GM18519 (cell line): ENCODE measurements at regions not wholly inside any gene's neighbourhood (a gene's known extent, or its start where the extent isn't known, plus 50 kb on each side); places are given as distances from the start of the nearest gene placed in this dataset.

Experiments used
- ATAC-seq: cut with Tn5 transposase; IDR thresholded peaks from one replicate; pipeline ENCODE4 v1.9.1; 2021; ENCODE audit warnings: mild to moderate bottlenecking, moderate library complexity; ENCODE audit not compliant: unreplicated experiment, low FRiP score

DNA sequence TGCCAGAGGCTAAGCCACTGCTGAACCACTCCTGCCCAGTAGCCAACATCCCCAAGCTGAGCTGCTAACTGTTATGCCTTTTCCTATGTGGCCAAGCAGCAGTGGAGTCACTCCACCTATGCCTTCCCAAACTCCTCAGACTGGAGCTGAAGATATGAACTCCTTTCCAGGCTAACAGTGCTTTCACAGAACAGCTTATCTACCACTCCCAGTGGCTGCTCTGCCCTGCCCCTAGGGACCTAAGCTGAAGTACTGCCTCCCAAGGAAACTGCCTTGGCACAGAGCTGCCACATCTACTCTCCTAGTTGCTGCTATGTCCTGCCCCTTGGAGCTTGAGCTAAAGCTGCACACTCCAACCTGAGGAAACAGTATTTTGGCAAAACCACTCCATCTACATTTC lies 275.9 kb downstream of the RBM43 start:
- no peak for ATAC-seq

DNA sequence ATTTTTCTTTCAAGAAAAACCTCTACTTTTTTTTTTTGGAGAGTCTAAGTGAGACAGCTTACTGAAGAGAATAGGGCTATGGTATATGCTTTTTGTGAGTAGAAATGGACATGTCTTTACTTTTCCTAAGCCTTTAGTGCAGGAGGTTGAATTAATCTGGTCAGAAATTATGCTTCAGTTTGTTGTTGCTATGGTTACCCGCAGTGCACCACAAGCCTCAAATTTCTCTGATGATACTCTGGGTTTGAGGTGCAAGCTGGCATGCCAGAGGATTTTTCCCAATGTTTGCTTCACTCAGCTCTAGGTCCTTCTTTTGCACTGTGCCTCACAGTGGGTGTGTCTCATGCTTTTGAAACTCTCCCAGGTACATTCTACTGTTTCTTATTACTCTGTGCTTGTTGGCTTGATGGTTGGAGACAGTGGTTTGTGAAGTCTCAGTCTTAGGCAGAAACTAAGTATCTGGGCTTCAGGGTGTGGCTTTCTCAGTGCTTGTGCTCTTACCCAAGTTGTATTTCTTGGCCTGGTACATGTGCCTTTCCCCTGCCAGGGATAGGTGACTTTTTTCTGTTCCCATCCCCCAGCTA lies 278.3 kb downstream of the RBM43 start:
- ATAC-seq = no peak

DNA sequence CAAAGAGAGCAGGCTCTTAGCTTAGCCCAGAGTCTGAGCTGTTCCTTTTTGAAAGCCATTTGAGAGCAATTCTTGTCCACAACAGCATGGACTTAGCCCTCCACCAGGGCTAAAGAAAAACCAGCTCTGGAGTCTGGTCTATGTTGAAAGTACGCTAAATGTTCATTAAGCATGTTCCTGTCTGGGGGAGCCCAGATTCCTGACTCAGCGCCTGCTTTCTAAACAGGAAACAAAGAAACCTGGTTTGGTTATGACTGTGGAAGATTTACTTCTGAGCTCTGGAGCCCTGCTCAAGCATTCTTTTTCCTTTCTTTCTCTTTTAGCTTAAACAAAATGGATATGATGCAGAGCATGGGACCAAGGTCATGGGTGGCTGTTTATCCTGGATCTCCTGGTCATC lies 279.8 kb downstream of the RBM43 start:
- ATAC-seq = no peak

DNA sequence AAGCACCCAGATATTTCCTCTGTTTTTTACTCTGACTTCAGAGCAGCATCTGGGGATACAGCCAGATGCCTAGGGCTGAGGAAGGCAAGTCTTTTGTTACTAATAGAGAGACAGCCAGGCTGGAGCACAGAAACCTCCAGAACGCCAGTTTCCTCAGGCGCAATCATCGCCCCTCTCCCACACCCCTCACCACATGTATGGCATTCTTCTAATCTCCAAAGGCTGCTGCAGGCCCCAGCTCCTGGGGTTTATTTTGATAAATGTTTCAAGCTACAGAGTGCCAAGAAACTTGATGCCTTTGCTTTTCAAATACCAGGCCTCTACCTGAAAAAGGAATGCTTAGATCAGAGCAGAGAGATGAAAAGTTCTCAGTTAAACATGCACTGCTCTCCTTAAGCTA lies 283.6 kb downstream of the RBM43 start:
- ATAC-seq = no peak

DNA sequence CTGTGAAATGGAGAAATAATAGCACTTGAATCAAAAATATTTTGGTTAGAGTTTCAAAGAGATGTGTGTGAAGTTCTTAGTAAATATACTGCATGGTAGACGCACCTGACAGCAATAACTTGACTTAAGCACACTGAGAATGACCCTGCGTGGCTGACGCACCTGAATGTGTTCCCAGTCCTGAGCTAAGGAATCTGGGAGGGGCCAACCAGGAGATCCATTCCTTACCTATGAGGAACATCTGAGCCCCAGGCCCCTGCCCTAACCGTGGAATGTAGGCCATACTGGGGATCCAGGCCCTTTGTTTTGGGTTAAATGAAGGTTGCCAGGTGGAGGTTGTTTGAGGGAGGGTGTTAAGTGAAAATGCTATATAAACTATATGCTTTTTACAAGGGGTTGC lies 284.4 kb downstream of the RBM43 start:
- ATAC-seq = no peak

DNA sequence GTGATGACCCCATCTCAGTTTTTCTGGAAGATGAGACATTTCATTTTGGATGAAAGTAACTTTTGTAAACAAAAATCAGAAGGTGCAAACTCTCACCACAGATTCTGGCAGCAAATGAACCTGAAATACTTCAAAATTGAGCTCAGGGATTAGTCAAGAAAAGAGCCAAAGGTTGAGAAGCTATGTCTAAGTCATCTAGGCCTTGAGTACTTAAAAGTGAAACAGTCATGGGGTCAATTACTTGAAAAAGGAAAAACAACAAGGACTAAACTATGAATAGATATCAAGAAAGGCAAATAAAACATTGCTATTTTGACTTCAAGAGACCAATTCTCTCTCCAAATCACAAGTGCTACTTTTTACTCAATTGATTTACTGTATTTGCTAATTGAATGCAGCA lies 285.1 kb downstream of the RBM43 start:
- ATAC-seq = no peak

DNA sequence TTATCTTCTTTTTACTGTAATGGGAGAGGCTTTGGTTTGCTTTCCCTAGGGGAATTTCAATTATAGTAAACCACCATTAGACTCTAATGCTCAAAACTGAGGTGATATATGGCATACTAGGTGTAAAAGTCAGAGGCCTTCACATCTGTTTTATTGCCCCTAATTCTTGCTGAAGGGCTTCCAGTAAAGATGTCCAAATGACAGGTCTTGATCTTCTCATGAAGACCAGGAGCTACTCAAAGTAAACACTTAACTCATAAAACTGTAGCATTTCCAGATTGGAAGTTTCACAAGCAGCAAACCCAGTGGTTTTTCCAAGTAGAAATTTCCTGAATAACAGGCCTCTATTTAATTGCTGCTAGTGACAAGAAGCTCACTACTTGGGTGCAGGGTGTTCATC lies 286.8 kb downstream of the RBM43 start:
- ATAC-seq = no peak

DNA sequence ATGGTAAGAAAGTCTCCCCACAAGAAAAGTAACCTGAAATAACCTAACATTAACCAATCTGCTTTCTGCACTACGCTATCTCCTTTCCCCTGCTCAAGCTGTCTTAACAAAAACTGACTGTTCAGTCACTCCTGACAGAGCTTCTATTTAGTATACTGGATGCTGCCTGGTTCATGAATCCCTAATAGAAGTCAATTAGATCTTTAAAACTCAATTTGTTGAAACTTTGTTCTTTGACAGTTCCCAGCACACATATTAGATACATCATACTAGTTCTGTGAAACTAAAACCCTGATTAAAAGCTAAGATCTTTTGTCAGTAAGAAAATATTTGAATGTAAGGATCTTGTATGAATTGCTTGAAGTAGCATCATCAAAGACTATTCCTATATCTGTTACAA lies 287.4 kb downstream of the RBM43 start:
- no peak for ATAC-seq

DNA sequence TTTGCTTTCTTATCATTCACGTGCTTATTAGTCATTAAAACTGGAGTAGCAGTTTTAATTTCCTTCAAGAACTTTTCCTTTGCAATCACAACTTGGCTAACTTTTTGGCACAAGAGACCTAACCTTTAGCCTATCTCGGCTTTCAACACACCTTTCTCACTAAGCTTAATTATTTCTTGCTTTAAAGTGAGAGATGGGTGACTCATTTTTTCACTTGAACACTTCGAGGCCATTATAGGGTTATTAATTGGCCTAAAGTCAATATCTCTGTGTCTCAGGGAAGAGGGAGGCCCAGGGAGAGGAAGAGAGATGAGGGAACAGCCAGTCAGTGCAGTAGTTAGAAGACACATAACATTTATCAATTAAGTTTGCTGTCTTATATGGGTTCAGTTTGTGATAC lies 289.8 kb downstream of the RBM43 start:
- ATAC-seq = no peak

DNA sequence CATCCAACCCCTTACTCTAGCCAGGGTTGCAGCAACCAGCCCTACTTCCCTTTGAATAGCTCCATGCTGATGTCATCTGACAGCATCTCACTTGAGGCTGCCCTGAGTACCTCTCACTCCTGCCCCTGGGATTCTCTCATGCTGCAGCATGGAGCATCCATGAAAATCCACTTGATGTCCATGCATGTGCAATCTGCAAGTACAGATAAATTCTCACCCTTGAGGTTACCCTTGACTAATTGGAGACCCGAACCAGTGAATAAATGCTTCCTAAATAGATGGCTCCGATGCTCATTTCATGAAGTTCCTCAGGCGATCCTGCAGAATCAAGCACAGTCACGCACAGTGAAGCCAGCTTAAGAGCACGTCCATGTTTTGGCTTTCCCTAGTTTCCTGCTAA lies 298.3 kb downstream of the RBM43 start:
- no peak for ATAC-seq

DNA sequence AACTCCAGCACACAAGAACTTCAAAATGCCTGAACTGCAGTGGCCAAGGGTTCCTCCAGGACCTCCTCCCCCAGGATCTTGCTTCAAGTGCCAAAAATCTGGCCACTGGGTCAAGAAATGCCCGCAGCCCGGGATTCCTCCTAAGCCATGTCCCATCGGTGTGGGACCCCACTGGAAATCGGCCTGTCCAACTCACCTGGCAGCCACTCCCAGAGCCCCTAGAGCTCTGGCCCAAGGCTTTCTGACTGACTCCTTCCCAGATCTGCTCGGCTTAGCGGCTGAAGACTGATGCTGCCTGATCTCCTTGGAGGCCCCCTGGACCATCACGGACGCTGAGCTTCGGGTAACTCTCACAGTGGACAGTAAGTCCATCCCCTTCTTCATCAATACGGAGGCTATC lies 306.4 kb downstream of the RBM43 start:
- ATAC-seq = no peak

DNA sequence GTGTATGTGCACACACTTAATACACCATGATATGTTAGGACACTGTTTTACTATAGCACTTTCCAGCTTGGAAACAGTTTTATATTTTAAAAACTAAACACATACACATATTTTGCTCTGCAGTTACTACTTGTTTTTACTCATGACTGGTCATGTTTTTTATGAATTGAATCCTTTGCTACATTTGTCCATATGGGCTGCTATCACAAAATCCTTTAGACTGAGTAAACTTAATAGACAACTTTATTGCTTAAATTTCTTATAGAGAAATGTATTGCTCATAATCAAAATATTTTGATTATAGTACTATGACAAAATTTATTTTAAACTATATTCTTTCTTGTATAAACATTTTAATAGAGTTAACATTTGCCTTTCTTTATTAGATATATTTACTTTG lies 314.8 kb downstream of the RBM43 start:
- no peak for ATAC-seq

DNA sequence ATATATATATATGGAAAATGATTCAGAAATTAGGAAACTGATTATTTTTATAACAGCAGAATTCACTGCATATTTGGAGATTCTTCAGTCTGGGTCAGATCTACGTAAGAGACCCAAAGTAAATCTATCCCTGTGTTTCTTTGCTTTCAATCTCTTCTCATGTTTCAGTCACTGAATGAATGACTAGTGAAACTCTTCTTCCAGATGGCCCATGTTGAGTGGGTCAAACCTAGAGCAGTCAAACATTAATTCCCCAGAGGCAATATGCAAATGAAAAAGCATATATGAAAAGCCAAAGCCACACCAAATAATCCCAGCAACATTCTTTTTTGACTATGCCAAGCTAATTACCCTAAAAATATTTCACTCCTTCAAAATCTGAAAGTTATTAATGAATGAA lies 317.3 kb downstream of the RBM43 start:
- ATAC-seq = no peak

DNA sequence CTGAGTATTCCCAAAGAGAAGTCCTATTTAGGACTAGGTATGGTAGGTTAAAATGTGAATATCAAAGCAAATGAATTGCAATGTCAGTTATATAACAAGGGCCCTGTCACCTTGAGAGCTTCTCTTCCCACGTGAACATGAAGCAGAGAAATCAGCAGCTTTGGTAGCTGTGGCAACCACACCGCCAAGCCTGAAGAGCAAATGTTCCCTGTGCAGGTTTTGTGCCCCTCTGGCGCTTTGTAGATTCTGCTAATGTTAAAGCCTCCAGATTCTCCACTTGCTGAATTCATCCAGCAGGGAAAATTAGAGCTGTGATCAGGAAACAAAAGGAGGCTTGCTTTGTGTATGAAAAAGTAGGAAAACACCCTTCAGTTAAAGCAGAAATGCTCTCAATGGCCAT lies 322.6 kb downstream of the RBM43 start:
- no peak for ATAC-seq

DNA sequence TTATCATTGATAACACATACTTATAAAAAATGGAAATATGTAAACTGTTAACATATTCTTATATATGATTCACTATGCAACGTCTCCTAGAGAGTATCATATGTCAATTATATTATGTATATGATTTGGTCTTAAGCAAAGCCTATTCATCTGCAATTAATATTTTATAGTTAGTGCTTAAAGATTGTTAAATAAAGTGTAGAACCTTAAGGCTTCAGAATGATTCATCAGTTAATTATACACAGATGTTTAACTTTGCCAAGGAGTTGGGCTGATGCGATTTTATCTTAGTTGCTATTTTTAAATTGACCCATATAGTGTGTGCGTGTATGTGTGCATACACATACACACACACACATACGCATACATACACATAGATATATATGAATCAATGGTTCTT lies 323.1 kb downstream of the RBM43 start:
- no peak for ATAC-seq

DNA sequence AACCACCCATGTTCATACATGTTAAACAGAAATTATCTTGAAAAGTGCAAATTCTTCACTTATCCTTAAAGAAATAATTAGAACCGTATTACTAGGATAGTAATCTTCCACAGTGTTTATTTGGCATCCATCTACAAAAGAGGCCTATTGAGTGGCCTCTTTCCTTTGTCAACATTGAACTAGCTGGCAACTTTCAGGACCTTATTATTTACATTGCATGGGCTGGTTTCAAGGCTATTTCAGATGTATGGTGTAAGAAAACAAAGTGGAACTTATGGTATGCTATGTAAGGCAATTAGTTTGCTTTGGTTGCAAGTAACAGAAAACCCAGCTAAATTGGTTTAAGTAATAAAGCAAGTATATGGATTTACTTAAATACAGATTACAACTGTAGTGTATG lies 324.6 kb downstream of the RBM43 start:
- ATAC-seq = no peak

DNA sequence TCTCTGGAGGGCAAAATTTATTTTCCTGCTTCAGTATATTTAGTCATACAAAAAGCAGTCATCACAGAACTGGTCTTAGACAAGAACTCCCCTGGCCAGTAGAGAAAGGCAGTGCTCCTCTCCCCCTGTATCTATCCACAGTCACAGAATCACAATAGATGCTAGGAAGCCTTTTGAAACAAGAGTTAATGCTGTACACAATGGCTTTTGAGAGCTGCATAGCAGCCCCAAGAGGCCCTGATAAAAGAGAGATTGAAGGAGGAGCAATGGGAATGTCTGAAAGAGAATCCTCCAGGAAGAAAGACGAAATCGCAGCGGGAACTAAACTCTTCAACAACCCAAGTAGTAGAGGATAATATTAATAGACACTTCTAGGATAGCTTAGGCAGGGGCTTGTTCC lies 330.2 kb downstream of the RBM43 start:
- ATAC-seq = no peak

DNA sequence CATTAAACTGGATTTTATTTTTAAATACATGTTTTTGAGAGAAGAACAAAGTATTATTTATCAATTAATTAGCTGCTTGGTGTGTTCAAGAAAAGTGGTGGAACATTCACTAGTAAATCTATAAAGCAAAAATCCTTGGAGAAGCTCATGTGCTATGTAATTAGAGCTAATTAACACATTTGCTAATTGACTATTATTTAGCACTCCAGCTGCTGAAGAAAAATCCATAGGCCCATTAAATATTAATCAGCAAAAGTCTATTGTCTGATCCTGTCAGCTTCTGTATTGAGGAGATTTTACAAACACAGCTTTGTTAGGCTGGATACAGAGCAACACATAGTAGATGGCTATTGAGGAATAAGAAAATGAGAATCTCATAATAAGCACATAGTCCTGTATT lies 336.1 kb downstream of the RBM43 start:
- ATAC-seq = no peak

DNA sequence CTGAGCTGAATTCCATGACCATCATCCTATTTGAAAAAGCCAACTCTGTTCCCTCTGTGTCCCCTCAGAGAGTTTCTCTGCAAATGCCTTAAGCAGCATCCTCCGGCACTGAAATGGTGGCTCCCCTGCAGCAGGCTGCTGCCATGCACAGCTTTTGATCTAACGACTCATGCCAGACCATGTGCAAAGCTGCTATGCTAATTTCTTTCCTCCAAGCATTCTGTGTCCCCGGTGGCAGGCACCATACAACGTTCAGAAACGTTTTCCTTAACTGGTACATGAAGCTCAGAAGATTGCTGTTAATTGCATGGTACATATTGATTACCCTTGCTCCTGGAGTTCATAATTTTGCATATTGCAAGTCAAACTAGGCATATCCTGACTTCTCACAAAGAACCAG lies 336.8 kb downstream of the RBM43 start:
- ATAC-seq = no peak

DNA sequence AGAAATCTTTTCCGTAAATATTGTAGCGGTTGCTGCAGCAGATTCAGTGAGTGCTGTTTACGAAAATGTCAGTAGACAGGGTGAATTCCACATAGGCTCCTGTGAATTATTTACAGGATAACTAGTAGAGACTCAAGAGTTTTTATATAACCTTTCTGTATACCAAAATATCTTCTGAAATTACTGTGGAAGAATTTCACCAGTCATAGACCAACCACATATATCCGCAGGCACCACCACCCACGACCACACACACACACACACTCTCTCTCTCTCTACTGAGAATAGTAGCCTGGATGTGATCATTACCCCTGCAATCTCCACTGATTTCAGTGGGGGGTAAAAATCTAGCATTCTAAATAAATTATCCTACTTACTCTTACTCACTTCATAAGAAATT lies 341.8 kb downstream of the RBM43 start:
- no peak for ATAC-seq

DNA sequence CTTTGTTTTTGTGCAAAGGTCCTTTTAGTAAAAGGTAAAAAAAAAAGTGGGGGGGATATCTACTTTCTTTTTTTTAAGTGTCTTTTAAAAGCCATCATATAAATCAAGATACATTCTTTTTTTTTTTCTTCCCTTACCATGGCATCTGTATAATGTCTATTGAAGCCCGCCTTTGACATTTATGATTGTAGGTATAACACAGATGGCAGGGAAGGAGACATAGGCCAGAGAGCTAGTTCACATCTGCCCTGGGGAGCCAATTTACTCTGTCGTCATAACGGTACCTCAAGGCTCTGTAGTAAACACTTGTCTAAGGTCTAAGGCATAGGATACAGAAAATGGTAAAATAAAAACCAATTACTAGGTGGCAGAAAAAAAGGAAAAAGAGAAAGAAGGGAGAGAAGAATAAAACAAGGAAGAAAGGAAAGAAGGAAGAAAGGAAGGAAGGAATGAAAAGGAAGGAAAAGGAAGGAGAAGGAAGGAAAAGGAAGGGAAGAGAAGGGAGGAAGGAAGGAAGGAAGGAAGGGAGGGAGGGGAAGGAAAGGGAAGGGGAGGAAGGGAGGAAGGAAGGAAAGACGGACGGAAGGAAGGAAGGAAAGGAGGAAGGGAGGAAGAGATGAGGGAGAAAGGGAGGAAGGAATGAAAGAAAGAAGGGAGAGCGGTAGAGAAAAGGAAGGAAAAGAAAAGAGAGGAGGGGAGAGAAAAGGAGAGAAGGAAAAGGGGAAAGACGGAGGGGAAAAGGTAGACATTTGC lies 343.5 kb downstream of the RBM43 start:
- no peak for ATAC-seq

DNA sequence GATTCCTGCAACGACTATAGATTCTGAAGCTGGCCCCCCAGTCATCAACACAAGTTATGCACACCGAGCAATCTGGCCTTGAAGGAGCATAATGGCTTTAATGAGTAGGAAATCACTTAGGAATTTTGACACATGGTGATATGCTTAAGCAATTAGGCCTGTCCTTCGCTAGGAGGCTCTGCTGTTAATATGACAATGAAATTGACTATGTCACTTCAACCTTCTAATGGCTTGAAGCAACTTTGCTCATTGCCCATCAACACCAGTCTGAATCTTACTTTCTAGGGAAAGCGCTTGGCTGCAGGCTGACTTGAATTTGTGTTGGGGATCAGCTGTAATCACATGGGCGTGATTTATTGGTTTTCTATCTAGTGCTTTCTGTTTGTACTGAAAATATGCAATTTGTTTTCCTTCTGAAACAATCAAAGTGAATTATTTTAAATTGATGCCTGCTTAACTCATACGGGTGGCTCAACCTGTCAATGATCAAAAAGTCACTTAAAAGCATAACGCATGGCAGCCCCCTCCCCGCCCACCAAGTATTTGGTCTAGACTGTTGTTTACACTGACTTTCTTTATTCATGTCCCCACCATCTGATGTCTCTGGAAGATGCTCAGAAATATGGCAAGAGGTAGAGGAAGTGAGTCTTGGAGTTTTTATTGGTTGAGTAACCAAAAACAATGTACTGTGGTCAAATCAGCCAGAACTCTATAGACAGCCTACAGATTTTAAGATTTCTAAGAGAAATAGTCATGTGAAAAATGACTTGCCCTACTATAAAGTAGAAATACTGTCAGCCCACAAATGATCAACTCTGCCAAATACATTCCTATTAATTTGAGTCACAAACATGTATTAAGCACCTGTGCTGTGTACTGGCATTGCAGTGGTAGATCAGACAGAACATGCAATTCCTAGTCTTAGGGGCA lies 344.9 kb downstream of the RBM43 start:
- ATAC-seq = no peak
